GM19351 (cell line): ENCODE measurements at regions not wholly inside any gene's neighbourhood (a gene's known extent, or its start where the extent isn't known, plus 50 kb on each side); places are given as distances from the start of the nearest gene placed in this dataset.

Source experiments
- ATAC-seq: cut with Tn5 transposase; IDR thresholded peaks from one replicate; pipeline ENCODE4 v1.9.1; 2021; ENCODE audit warnings: mild to moderate bottlenecking, moderate library complexity; ENCODE audit not compliant: unreplicated experiment

- ATAC-seq: no peak
These were observed 194.0 kb downstream of the NRIP1 start for GRCh38 chr21:14870853-14871149.

GRCh38 chr21:14869984-14870852 lies 194.6 kb downstream of the NRIP1 start:
- no peak for ATAC-seq

- no peak for ATAC-seq
These were observed 197.7 kb downstream of the NRIP1 start for GRCh38 chr21:14866859-14867765.

GRCh38 chr21:14864211-14865021 lies 200.4 kb downstream of the NRIP1 start:
- peak; percentile 80 for ATAC-seq

- ATAC-seq: no peak
These were observed 201.0 kb downstream of the NRIP1 start for GRCh38 chr21:14863745-14864210.

- no peak for ATAC-seq
These were observed 201.7 kb downstream of the NRIP1 start for GRCh38 chr21:14862794-14863720.

- no peak for ATAC-seq
These were observed 206.5 kb downstream of the NRIP1 start for GRCh38 chr21:14858311-14858710.

GRCh38 chr21:14857529-14857928 lies 207.3 kb downstream of the NRIP1 start:
- no peak for ATAC-seq

- no peak for ATAC-seq
These were observed 214.4 kb downstream of the NRIP1 start for GRCh38 chr21:14850394-14850793.

- no peak for ATAC-seq
These were observed 218.2 kb downstream of the NRIP1 start for GRCh38 chr21:14846621-14847020.

GRCh38 chr21:14844001-14844400 lies 220.8 kb downstream of the NRIP1 start:
- ATAC-seq: no peak

GRCh38 chr21:14842601-14843000 lies 222.2 kb downstream of the NRIP1 start:
- ATAC-seq: no peak

- no peak for ATAC-seq
These were observed 223.0 kb downstream of the NRIP1 start for GRCh38 chr21:14841511-14842472.

GRCh38 chr21:14838400-14838799 lies 226.4 kb downstream of the NRIP1 start:
- no peak for ATAC-seq

- no peak for ATAC-seq
These were observed 227.8 kb downstream of the NRIP1 start for GRCh38 chr21:14836950-14837349.

GRCh38 chr21:14833666-14834351 lies 231.0 kb downstream of the NRIP1 start:
- ATAC-seq: no peak

GRCh38 chr21:14833241-14833640 lies 231.6 kb downstream of the NRIP1 start:
- ATAC-seq: no peak

- ATAC-seq: no peak
These were observed 234.5 kb downstream of the NRIP1 start for GRCh38 chr21:14830307-14830706.
